Esophagus mucosa (tissue), 1 donor: ENCODE measurements at regions not wholly inside any gene's neighbourhood (a gene's known extent, or its start where the extent isn't known, plus 50 kb on each side); places are given as distances from the start of the nearest gene placed in this dataset.
"Not testable (repeated sequence)": the region's sequence is repeated elsewhere in the genome, so short reads cannot be mapped to it uniquely, and the experiment has no call there.

Experiments used
- ATAC-seq: fragments of 200-7000 bp; cut with Tn5 transposase; one replicate; pipeline ENCODE4 v1.9.1; 2020
- donor health status: DM: yes; HTN: yes; CAD: no.

DNA sequence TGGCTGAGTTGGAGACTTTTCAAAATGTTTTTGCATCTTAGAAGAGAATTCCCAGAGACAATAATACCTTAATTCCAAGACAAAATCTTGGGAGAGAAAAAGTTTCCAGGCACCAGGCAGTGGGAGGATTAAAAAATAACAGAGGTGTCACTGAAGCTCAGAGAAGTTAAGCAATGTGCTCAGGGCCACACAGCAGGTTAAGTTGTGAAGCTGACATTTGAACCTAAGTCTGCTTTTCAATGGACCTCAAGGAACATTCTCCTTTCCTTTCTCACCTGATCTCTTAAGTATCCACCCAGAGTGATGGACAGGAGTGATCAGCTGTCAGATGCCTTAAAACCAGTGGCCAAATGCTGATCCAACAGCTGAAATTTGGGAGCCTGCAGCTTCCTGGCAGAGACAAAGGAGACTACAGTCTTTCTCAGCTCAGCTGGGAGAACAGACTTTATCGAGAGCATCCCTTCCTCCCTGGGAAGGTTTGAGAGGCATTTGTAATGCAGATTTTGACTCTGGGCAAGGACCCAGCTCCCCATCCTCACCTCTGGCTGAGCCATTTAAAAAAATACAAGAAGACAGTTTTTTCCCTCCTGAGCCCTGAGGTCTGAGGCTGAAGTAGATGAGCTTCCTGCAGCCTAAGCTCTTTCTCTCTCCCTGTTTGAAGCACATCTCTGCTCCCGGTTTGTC lies 174.9 kb upstream of the RPH3A start:
- ATAC-seq = no peak

GRCh38 chr12:112617153-112617505 lies 174.4 kb upstream of the RPH3A start:
- no peak for ATAC-seq

GRCh38 chr12:112627851-112628250 lies 163.7 kb upstream of the RPH3A start:
- ATAC-seq = no peak

- ATAC-seq = not testable (repeated sequence)
Measured at GRCh38 chr12:112631974-112632373, 159.6 kb upstream of the RPH3A start.

- no peak for ATAC-seq
Measured at GRCh38 chr12:112635036-112635435, 156.5 kb upstream of the RPH3A start.

DNA sequence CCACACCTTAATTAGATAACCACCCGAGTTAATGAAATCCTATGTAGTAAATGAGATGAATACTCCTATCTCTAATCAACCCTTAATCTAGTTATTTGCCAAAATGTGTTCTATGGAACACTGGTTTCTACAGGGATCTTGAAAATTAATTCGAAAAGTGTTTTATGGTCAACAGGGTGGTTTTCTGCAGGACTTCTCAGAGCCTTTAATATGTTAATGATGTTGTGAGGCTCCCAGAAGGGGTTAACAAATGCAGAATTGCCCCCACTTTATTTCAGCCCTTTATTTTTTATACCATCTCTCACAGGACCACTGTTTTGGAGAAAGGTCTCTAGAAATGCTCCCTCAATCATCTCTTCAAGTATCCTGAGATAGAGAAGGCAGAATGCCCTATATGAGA lies 153.1 kb upstream of the RPH3A start:
- no peak for ATAC-seq

- no peak for ATAC-seq
Measured at GRCh38 chr12:112645586-112645985, 146.0 kb upstream of the RPH3A start.

- no peak for ATAC-seq
Measured at GRCh38 chr12:112656141-112656540, 135.4 kb upstream of the RPH3A start.

- ATAC-seq = no peak
Measured at GRCh38 chr12:112664569-112664968, 127.0 kb upstream of the RPH3A start.

- ATAC-seq = no peak
Measured at GRCh38 chr12:112665958-112666357, 125.6 kb upstream of the RPH3A start.

DNA sequence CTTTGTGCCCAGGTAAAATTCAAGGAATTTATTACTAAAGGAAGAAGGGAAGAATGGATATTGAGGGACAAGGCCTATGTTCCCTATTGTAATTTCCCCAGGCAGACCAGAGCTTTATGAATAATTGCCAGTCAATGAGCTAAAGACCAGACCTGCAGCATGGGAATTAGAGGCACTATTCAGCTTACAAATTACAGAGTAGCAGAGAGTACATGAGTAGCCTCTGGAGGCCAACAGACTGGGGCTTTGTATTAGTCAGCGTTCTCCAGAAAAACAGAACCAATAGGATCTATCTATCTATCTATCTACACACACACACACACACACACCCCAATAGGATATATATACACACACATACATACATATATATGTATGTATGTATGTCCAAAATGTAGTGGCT lies 120.0 kb upstream of the RPH3A start:
- ATAC-seq = no peak

GRCh38 chr12:112674539-112674938 lies 117.0 kb upstream of the RPH3A start:
- ATAC-seq = no peak

DNA sequence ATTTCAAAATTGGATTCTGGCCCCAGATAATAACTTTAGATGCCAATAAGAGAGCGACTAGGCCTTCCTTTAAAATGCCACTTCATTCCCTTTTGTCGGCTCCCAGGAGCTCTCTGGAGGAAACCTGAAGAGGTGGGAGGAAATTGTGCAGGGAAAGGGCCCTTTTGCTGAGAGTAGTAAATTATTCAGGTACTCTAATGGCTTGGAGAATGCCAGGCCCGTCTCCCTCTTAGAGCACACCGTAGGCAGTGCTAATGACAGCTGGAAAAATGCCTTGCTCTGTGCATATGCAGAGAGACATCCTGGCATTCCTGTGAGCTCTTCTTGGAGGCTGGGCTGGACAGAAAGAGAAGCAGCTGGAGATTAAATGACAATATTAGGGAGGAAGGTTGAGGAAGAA lies 115.0 kb upstream of the RPH3A start:
- ATAC-seq = no peak

DNA sequence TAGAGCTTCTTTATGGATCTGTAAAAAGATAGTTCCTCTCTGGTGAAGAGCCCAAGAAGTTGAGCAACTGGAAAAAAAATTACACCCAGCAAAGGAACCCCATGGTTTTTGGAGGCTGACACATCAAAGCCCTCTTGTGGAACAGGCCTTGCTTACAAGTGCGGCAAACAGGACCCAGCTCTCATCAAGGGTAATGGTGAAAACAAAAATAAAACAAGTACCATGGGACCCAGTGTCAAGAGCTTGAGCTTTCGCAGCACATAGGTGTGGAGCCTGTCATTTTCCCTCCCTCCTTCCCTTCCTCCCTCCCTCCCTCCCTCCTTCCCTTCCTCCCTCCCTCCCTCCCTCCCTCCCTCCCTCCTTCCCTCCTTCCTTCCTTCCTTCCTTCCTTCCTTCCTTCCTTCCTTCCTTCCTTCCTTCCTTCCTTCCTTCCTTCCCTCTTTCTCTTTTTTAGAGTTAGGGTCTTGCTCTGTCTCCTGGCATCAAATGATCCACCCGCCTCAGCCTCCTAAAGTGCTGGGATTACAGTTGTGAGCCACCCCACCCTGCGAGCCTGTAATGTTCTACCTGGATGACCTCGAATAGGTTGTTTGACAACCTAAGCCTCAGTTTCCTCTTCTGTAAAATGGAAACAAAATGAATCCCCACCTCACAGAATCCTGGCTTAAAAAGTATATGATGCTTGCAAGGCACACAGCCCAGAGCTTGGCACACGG lies 114.3 kb upstream of the RPH3A start:
- no peak for ATAC-seq

DNA sequence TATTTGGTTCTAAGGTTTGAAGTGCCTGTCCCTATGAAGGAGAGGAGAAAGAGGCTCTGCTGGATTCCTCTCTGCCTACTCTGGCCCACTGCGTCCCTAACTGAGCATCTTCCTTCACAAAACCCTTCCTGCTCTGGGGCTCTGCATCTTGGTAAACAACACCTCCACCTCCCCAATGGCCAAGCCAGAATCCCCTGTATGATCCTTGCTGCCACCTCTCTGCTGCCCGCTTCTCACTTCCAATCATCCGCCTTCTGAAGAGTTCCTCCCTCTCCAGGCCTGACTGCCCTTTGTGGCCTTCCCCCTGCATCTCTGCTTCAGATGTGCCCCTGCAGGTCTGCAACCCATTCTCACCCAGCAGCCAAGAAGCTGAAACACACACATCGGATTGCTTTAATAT lies 110.6 kb upstream of the RPH3A start:
- no peak for ATAC-seq

DNA sequence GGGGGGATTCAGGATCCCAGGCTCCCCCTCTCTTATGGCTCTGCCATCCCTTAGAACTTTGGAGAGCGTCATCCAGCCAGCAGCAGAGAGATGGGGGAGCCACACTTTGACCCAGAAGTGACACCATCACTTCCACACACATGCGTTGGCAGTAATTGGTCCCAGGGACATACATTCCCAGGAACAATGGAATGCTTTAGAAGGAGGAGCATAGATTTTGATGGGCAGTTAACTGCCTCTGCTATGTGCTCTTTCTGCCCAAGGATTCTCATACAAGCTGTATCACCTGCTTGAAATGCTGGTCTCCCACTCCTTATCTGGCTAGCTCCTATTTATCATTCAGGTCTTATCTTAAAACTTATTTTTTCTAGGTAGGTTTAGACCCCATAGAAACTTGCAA lies 109.0 kb upstream of the RPH3A start:
- ATAC-seq = no peak

- no peak for ATAC-seq
Measured at GRCh38 chr12:112684742-112685141, 106.8 kb upstream of the RPH3A start.

DNA sequence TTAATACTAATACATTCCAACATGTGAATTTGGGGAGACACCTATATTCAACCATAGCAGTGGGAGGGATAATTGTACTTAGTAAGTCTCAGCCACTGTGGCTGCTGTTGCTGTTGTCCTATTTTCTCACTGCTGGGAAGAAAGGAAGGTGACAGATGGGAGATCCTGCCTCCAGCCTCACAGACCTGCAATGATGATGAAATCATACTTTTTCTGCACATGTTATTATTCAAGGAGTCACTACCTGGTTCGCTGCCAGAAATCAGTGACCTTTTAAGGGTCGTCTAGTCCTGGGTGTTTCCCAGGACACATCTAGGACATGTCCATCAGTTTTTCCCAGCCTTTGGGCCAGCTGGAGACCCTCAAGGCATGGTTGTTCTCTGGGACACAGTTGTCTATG lies 106.2 kb upstream of the RPH3A start:
- no peak for ATAC-seq

DNA sequence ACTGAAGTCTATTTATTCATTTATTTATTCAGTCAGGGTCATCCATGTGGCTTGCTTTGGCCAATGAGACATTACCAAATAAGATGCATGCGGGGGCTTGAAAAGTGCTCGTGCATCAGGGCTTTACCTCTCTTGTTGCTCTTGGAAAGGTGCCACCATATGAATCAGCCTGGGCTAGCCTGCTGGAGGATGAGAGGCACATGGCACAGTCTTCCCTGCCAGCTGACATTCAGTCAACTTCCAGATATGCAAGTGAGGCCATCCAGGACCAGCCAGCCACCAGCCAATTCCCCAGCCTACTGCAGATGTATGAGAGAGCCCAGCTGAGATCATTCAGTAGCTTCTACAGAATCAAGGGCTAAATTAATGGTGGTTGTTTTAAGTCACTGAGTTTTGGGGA lies 105.2 kb upstream of the RPH3A start:
- ATAC-seq = peak; percentile 33

- no peak for ATAC-seq
Measured at GRCh38 chr12:112694065-112694464, 97.5 kb upstream of the RPH3A start.

GRCh38 chr12:112697441-112697840 lies 94.1 kb upstream of the RPH3A start:
- ATAC-seq = not testable (repeated sequence)

GRCh38 chr12:112705037-112705632 lies 86.4 kb upstream of the RPH3A start:
- no peak for ATAC-seq

DNA sequence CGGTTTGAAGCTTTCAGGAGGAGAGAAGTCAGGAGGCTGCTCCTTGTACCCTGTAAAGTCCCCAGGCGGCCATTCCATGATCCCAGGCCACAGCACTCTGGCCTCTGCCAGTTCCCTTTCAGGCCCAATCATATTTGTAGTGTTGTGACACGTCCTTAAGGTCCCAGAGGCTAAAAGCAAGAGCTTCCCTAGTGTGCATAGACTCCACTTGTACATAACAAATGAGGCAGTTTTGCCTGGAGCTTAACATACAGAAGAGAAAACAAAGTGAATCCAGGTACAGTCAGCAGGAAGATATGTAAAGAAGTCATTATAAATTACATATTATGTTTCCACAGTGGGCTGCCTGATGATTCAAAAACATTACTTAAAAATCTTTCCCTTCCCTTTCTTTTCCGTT lies 81.1 kb upstream of the RPH3A start:
- no peak for ATAC-seq

DNA sequence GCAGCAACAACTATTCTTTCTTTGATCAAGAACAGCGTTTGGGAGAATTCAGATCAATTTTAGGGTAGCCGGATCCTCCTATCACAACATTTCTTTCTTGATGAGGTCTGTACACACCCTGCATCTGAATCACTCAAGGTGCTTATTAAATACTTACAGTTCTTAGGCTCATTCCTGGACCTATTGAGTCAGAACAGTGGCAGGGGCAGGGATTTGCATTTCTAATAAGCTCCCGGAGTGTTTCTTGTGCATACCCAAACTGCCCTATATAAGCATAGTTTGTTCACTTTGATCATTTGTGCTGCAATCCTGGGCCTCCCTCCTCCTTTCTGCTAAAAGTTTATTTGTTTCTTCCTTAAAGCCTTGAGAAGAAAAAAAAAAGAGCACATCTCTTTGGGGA lies 80.5 kb upstream of the RPH3A start:
- no peak for ATAC-seq
